ENCODE measurements at regions not wholly inside any gene's neighbourhood (a gene's known extent, or its start where the extent isn't known, plus 50 kb on each side); places are given as distances from the start of the nearest gene placed in this dataset.
"Not testable (repeated sequence)": the region's sequence is repeated elsewhere in the genome, so short reads cannot be mapped to it uniquely, and the experiment has no call there.

DNA sequence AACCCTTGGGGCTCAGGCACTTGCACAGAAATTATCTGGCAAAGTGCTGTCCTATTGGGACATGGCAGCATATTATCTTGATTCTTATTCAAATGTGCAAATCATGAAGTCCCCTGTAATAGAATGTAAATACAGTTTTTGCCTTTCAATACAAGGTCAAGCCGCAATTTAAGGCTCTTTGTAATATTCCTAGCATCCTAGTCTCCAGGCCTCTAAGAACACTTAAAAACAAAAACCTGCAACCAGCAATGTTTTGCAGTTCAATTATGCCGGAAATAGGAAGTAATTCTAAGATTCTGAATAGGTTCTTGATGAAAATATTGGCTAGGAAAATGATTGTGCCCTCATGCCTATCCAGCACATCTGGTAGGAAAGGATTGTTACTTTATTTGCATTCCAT is 197.2 kb upstream of the IRAK1BP1 start:
- DNase-seq (ENCODE audit: low read depth): no peak

DNA sequence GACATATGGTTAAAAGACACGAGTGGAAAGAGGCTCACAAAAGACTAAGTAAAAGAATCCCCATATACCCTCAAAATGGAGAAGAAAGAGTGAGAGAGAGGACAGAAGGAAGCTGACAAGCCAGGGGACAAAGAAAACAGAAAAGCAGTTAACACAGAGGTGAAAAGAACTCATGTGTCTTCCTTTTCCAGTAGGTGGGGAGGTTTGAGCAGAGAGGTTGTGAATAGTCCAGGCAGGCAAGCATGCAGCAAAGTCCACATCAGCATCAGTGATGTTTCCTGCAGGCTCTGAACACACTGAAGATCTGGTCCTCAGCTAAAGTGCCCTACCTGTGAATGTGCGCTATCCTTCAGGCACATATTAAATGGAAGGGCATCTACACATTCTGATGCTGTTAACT is 196.5 kb upstream of the IRAK1BP1 start:
- no peak for DNase-seq (ENCODE audit: low read depth)

DNA sequence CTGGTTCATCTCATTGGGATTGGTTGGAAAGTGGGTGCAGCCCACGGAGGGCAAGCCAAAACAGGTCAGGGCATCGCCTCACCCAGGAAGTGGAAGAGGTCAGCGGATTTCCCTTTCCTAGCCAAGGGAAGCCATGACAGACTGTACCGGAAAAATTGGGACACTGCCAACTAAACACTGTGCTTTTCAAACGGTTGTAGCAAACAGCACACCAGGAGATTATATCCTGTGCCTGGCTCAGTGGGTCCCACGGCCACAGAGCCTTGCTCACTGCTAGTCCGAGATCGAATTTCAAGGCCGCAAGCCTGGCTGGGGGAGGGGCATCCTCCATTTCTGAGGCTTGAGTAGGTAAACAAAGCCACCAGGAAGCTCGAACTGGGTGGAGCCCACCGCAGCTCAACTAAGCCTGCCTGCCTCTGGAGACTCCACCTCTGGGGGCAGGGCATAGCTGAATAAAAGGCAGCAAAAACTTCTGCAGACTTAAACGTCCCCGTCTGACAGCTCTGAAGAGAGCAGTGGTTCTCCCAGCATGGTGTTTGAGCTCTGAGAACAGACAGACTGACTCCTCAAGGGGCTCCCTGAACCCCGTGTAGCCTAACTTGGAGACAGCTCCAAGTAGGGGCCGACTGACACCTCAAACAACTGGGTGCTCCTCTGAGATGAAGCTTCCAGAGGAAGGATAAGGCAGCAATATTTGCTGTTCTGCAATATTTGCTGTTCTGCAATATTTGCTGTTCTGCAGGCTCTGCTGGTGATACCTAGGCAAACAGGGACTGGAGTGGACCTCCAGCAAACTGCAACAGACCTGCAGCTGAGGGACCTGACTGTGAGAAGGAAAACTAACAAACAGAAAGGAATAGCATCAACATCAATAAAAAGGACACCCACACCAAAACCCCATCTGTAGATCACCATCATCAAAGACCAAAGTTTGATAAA is 191.0 kb upstream of the IRAK1BP1 start:
- not testable (repeated sequence) for DNase-seq (ENCODE audit: low read depth)

DNA sequence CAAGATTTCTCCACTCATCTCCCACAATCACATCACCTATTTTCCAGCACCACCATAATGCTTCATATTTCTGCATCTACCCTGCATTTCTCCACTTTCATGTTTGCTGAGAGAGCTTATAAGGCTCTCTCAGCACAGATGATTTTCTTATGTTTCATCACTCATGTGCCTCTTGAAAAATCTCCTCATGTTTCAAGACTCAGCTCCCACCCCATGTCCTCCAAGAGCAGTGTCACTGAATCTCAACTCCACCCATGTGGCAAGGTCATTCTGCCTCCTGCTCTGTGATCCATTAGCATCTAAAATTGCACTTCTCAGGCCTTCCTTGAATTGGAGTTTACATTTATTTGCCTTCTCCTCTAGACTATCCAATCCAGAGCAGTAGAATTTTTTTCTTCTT is 178.7 kb upstream of the IRAK1BP1 start:
- no peak for DNase-seq (ENCODE audit: low read depth)

DNA sequence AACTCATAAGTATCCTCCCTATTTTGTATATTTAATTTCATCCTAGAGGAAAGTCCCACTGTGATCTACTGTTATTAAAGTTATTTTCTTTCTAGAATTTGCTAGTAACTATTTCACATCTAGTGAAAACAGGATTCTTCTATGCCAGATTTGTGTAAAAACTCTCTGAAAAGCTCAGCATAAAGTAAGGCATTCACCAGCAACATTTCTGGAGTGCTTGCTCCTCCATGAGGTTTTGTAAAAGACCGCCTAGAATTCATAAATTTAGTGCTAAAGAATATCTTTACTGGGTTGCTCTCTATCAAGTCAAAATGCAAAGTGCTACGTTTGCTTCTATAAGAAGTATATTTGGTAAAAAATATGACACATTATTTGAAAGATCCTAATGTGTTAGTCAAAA is 173.5 kb upstream of the IRAK1BP1 start:
- no peak for DNase-seq (ENCODE audit: low read depth)

DNA sequence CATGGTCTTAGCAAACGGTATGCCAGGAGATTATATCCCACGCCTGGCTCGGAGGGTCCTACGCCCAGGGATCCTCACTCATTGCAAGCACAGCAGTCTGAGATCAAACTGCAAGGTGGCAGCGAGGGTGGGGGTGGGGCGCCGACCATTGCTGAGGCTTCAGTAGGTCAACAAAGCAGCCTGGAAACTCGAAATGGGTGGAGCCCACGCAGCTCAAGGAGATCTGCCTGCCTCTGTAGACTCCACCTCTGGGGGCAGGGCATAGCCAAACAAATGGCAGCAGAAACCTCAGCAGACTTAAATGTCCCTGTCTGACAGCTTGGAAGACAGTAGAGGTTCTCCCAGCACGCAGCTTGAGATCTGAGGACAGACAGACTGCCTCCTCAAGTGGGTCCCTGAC is 172.7 kb upstream of the IRAK1BP1 start:
- not testable (repeated sequence) for DNase-seq (ENCODE audit: low read depth)

DNA sequence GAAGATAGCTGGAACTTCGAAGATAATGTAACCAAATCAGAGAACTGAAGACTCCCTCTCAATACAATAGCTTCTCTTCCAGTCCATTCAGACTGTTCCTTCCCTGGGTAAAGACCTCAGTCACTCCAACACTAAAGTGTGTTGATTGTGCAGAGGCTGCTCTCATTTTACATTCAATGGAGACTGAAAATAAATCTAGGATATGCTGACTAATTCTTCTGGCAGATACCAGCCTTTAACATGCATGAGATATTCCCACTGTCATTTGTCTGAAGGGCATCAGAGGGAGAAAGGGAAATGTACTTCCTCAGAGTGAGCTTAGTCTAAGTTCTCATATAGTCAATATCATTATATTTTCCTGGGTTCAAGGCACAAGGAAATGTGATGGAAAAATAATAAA is 166.4 kb upstream of the IRAK1BP1 start:
- no peak for DNase-seq (ENCODE audit: low read depth)

DNA sequence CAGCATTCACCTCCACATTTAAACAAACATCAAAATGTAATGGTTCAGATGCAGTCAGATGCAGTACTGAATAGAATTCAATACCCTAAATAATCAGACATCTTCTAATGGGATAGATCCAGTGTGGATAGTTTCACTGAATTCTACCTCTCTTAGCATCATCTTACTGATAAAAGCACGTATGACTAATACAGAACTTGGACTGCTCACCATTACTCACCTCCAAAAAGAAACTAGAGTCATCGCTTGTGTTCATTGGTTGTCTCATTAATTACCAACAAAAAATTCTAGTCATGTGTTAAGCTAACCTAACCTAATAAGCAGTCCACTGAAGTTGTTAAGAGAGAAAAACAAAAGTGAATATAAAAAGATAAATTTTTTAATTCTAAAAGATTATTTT is 165.9 kb upstream of the IRAK1BP1 start:
- DNase-seq (ENCODE audit: low read depth): no peak

DNA sequence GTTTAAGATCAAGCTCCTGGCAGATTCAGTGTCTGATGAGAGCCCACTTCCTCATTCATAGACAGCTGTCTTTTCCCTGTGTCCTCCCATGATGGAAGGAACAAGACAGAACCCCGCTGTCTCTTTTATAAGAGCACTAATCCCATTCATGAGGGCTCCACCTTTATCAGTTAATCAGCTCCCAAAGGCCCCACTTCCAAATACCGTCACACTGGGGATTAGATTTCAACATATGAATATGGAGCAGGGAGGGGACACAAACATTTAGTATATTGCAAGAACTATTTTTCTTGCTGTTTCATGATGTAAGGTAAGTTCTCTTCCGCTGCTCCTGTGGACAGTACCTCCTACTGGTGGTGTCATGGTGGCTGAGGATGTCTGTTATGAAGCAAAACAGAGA is 158.3 kb upstream of the IRAK1BP1 start:
- DNase-seq (ENCODE audit: low read depth): no peak

DNA sequence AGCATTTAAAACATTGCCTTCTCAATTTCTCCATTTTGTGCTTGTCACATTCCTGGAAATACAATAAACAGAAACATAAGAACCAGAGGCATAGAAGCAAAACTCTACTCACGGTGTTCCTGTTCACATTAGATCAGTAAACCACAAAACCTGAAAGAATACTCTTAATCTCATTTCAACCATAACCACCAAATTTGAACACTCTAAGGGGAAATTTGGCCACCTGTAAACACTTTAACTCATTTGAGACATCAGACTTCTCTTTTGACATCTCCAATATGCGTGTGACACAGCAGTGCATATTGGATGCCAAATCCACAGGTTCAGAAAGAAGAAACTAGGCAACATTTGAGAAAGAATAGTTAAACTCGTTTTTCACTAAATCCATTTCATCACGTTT is 153.8 kb upstream of the IRAK1BP1 start:
- DNase-seq (ENCODE audit: low read depth): no peak

DNA sequence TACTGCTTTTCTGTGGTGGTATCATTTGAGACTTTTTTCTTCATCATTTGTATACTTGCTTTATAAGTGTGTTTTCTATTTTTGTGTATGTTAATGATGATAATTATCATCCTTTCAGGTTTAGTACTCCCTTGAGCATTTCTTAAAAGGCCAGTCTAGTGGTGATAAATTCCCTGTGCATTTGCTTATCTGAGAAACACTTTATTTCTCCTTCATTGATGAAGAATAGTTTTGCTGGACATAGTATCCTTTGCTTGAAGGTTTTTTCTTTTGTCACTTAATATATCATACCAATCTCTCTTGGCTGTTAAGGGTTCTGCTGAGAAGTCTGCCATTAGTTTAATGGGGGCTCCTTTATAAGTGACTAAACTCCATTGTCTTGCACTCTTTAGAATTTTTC is 123.2 kb upstream of the IRAK1BP1 start:
- no peak for DNase-seq (ENCODE audit: low read depth)

DNA sequence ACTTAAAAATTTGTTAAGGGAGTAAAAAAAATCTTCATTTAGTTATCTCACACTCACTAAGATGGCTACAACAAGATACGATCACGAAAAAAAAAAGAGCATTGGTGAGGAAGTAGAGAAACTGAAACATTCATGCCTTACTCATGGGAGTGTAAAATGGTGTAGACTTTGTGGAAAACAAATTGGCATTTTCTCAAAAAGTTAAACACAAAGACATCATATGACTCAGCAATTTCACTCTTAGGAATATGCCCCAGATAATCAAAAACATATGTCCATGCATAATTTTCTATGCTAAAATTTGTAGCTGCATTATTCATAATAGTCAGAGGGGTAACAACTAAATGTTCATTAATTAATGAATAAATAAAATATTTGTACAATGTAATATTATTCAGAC is 120.9 kb upstream of the IRAK1BP1 start:
- no peak for DNase-seq (ENCODE audit: low read depth)

DNA sequence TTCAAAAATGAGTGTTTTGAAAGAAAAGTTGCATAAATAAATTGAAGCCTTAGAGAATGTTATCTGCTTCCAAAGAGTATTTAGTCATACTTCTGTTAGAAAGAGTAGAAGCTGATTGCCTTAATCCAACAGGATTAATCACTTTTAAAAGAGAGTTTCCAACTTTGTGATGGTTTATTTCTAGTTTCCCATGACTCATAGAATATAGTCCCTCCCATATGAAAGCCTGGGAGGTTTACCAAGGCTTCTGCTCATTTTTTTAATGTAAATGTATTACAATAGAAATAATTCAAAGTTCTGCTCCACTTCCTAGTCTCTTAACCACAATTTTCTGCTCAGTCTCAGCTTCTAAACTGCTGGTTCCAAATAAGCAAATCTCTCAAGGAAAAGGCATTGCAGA is 118.0 kb upstream of the IRAK1BP1 start:
- DNase-seq (ENCODE audit: low read depth): no peak

DNA sequence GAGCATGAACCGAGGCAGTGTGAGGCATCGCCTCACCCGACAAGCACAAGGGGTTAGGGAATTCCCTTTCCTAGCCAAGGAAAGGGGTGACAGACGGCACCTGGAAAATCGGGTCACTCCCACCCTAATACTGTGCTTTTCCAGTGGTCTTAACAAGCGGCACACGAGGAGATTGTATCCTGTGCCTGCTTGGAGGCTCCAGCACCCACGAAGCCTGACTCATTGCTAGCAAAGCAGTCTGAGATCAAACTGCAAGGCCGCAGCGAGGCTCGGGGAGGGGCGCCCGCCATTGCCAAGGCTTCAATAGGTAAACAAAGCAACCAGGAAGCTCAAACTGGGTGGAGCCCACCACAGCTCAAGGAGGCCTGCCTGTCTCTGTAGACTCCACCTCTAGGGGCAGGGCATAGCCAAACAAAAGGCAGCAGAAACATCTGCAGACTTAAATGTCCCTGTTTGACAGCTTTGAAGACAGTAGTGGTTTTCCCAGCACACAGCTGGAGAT is 109.0 kb upstream of the IRAK1BP1 start:
- DNase-seq (ENCODE audit: low read depth): not testable (repeated sequence)

DNA sequence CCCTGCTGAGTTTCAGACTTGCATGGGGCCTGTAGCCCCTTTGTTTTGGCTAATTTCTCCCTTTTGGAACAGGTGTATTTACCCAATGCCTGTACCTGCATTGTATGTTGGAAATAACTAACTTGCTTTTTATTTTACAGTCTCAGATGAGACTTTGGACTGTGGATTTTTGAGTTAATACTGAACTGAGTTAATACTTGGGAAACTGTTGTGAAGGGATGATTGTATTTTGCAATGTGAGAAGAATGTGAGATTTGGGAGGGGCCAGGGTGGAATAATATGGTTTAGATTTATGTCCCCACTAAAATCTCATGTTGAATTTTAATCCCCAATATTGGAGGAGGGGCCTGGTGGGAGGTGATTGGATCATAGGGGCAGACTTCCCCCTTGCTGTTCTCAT is 99.1 kb upstream of the IRAK1BP1 start:
- DNase-seq (ENCODE audit: low read depth): no peak

DNA sequence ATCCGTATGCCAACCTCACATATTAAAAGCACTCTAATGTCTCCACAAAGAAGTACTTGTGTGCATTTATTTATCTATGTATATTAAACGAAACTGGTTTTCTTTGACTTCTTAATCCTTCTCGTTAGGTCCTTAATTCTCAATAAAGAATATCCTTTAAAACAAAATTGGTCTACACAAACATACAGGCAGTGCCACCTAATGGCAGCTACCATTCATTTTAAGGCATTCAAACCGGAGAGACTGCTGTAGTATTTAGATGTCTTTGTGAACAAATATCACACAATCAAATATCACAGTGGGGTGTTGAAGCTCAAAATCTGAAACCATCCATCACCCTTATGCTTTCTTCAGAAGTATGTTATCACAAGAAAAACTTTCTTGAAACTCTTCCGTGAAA is 96.6 kb upstream of the IRAK1BP1 start:
- no peak for DNase-seq (ENCODE audit: low read depth)

DNA sequence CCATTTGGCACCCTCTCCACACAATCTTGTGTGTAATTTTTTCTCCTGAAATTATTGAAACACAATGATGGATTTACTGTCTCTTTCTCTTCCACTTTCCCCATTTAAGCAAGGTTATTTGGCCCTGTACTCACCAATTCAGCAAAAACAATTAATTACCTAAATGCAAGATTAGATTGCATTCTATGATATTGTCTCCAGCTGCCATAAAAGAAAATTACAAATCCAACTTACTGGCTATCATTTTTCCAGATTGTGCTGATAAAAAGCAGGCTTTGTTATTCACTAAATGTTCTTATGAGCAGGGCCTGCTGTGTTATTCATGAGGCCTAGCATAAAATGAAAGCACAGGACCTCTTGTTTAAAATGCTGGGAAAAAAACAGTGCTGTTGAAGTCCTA is 95.8 kb upstream of the IRAK1BP1 start:
- DNase-seq (ENCODE audit: low read depth): no peak

DNA sequence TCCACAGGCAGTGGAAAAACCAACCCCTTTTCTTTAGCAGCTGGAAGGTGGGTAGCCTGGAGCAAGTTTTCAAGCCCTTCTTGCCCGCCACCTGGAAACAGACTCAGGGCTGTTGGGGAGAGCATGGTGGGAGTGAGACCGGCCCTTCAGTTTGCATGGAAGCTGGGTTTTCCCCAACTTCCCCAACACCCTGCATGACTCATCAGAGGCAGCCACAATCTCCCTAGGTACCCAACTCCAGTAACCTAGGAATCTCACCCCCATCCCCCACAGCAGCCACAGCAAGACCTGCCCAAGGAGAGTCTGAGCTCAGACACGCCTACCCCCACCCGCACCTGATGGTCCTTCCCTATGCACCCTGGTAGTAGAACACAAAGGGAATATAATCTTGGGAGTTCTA is 86.3 kb upstream of the IRAK1BP1 start:
- no peak for DNase-seq (ENCODE audit: low read depth)

DNA sequence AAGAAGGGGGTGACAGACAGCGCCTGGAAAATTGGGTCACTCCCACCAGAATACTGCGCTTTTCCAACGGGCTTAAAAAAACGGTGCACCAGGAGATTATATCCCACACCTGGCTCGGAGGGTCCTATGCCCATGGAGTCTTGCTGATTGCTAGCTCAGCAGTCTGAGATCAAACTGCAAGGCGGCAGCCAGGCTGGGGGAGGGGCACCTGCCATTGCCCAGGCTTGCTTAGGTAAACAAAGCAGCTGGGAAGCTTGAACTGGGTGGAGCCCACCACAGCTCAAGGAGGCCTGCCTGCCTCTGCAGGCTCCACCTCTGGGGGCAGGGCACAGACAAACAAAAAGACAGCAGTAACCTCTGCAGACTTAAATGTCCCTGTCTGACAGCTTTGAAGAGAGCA is 84.0 kb upstream of the IRAK1BP1 start:
- not testable (repeated sequence) for DNase-seq (ENCODE audit: low read depth)

DNA sequence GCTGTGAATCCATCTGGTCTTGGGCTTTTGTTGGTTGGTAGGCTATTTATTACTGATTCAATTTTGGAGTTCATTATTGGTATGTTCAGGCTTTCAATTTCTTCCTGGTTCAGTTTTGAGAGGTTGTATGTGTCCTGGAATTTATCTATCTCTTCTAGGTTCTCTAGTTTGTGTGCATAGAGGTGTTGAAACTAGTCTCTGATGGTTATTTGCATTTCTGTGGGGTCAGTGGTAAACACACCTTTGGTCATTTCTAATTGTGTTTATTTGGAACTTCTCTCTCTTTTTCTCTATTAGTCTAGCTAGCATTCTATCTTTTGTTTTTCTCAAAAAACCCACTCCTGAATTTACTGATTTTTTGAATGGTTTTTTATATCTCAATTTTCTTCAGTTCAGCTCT is 70.1 kb upstream of the IRAK1BP1 start:
- no peak for DNase-seq (ENCODE audit: low read depth)

DNA sequence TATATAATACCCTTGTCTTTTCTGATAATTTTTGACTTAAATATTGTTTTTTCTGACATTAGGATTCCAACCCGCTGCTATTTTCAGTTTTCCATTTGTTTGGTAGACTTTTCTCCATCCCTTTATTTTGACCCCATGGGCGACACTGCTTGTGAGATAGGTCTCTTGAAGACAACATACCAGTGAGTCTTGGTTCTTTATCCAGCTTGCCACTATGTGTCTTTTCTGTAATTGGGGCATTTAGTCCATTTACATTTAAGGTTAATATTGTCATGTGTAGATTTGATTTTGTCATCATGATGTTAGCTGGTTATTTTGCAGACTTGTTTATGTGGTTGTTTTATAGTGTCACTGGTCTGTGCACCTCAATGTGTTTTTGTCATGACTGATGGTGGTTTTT is 67.7 kb upstream of the IRAK1BP1 start:
- no peak for DNase-seq (ENCODE audit: low read depth)

DNA sequence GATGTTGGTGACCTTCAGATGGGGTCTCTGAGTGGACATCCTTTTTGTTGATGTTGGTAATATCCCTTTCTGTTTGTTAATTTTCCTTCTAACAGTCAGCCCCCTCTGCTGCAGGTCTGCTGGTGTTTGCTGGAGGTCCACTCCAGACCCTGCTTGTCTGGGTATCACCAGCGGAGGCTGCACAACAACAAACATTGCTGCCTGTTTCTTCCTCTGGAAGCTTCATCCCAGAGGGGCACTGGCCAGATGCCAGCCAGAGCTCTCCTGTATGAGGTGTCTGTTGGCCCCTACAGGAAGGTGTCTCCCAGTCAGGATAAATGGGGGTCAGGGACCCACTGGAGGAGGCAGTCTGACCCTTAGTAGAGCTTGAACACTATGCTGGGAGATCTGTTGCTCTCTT is 60.6 kb upstream of the IRAK1BP1 start:
- not testable (repeated sequence) for DNase-seq (ENCODE audit: low read depth)

DNA sequence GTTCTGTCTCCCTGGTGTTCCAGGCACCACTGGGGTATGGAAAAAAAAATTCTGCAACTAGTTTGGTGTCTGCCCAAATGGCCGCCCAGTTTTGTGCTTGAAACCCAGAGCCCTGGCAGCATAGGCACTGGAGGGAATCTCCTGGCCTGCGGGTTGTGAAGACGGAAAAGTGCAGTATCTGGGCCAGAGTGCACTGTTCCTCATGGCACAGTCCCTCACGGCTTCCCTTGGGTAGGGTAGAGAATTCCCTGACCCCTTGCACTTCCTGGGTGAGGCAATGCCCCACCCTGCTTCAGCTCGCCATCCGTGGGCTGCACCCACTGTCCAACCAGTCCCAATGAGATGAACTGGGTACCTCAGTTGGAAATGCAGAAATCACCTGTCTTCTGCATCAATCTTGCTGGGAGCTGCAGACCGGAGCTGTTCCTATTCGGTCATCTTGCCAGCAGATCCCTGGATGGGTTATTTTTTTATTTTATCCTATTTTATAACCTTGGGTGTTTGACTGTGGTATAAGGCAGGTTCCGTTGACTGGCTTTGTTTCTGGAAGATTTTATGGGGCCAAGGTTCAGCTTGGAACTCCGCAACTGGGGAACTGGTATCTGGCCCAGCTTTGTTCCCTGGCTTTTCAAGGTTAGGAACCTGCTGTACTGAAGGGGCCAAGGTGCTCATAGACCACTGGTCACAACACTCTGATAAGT is 59.5 kb upstream of the IRAK1BP1 start:
- not testable (repeated sequence) for DNase-seq (ENCODE audit: low read depth)
